HG03520 (cell line): ENCODE measurements at regions not wholly inside any gene's neighbourhood (a gene's known extent, or its start where the extent isn't known, plus 50 kb on each side); places are given as distances from the start of the nearest gene placed in this dataset.
A peak's percentile ranks its signal among the peaks of the same experiment; 100 is the strongest.

ENCODE experiments used
- ATAC-seq: cut with Tn5 transposase; IDR thresholded peaks from one replicate; pipeline ENCODE4 v1.9.1; 2021; ENCODE audit warnings: mild to moderate bottlenecking, moderate library complexity; ENCODE audit not compliant: unreplicated experiment

DNA sequence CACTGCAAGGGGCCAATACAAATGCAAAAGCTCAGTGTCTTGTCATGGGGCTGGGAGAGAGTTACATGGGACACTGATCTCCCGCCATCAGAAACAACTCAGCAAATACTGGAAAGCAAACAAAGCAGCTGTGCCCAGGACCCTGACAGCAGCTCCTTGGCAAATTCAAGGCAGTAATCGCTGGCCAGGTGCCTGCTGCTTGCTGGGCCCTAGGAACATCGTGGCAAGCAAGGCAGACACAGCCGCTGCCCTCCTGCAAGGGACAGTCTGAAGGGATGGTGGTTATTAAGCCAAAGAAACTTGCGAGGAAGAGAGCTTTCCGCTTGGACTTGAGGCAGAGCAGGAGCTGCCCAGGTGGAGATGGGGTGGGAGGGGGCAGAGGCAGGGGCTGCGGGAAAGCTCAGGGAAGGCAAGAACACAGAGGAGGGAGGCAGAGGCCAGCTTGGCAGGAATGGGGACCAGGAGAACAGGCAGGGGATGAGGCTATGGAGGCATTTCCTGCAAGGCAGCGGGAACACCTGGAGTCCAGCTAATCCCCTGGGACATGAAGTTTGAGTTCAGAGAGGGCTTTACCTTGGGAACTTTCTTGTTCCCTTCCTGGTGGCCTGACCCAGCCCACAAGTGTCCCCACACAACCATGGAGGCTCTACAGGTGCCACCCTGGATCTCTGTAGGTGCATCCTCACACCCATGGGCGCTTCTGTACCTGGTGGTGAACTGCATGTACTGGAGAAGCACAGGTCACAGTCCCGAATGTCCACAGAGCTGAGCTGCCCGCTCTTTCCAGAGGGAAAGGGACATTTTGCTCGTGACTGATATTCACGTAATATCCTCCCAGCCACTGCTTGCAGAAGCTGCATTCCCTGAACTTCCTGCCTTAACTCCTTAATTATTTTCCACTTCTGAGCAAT is 78.7 kb upstream of the ATP2B2 start:
- no peak for ATAC-seq

DNA sequence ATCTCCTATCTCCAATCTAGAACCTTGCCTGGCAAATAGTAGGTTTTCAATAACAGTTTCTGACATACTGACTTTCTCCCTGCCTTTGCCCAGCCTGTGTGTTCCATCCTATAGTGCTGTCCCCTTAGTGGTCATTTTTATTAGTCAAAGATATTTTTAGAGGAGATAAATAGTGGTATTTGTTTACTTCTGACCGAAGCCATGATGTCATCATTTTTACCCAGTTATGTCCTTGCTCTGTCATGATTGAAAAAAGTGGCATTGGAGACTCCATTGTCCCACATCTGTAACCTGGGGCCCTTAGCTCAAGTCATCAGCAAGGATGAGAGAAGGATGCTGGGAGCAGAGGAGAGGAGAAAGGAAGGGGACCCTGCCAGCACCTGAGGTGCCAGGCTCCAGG is 80.6 kb upstream of the ATP2B2 start:
- no peak for ATAC-seq

DNA sequence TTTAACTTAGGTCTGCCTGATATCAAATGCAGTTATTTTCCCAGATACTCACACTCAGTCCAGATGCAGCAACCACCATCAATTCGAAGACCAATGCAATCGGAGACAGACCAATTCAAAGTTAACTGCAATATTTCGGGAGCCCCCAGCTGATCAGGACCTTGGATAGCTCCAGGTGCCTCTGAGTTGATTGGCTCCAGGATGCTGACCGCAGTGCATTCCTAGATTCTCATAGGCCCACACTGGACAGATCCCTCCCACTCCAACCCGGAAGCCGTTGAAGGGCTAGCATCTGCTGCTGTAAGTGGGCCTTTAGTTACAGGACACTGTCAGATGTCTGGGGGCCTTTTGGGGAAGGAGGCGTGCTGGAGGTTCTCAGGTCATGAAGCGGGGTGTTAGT is 89.5 kb upstream of the ATP2B2 start:
- ATAC-seq, result no peak

DNA sequence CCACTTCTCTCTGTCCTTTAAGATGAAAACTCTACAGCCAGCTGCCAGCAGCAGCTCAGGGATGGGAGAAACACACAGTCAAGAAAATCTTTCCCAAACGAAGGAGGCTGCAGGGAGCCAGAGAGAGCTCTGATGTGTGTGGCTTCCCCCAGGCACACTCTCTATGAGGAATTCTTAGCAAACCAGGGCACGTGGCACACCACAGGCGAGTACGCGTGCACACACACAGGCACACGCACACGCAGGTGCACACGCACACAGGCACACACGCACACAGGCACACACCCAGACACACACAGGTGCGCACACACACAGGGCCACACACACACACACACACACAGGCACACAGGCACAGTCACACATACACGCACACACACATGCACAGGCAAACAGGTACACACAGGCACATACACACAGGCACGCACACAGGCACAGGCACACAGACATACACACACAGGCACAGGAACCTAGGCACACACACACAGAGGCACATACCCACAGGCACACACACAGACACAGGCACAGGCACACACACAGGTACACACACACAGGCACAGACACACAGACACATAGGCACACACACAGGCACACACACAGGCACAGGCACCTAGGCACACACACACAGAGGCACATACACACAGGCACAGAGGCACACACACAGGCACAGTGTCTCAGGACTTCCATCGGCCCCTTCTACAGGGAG is 91.5 kb upstream of the ATP2B2 start:
- ATAC-seq, result no peak

DNA sequence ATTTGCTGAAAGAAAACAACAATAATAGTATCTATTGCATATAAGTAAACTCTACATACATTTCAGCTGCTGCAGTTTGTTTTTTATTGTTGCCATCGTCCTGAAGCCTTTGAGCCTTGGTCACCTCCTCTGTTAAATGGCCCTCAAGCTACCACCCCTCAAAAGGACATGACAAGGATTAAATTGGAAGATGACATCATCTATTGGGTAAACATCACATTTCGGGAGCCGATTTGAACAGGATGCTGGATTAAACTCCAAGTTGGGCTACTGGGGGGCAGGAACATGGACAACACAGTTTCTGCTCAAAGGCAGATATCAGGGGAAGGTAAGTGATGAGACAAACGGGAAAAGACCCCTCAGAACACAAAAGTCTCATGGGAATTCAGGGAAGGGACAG is 92.3 kb upstream of the ATP2B2 start:
- ATAC-seq, result no peak

DNA sequence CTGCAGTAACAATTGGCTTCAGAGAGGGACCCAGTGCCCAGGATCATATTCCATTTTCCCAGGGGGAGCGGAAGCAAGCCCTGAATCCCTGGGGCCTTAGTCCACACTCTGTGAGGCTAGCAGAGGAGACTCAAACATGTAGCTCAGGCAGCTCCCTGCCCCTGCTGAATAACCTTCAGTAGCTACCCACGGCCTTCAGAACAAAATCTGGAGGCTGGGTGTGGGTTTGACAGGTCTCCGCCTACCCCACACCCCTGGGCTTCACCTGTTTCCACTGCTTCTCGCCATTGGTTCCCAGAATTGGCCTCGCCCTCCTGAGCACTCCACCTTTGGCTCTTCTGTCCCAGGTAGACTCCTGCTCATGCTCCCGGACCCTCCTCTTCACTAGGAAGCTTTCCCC is 93.6 kb upstream of the ATP2B2 start:
- ATAC-seq, result no peak

DNA sequence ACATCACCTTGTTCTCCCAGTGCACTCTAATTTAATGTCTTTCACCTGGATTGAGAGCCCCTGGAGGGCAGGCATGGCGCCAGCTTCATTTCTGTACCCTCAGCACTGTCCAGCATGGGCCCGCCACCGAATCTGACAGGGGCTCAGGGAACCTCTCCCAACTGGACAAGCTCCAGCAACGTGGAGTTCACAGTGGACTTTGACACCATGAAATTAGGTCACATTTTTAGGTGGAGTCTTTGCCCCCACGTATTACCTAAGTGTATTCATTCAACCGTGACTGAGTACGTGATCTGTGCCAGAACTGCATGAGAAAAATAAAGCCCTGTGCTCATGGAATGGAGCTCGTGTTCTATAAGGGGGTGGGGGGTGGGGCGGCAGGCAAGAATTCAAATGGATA is 94.1 kb upstream of the ATP2B2 start:
- ATAC-seq, result no peak

DNA sequence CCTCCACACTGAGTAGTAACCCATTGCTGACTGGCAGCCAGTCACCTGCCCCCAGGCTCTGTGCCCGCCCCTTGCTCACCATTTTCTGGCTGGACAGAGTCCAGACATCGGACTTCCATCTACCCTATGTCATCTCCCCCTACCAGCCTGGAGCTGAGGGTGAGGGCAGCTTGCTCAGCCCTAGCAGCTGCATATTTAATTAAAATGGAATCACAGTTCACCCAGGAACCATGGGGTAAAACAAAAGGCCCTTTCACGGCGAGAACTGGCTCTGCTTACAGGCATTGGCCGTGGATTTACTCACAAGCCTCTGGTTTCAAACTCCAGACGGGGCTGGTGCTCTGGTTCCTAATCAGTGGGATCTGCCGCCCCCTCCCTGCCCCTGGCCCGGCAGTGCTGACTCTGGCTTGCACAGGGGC is 94.9 kb upstream of the ATP2B2 start:
- ATAC-seq, result no peak

DNA sequence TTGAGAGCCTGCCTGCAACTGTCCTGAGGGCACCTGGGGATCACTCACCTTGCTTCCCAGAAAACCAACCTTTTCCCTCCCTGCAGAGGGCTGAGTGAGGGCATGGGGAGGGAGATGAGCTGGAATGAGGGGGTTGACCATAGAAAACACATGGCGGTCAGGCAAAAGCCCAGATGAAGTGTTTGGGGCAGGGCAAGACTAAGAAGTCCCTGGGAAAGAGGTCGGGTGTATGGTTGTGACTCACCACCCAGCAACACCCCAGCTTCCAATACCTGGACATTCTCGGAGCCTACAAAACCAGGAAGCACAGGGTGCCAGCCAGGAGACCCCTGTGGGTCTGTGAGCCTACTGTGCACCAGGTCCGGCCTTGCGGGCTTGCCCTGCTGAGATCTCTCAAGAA is 95.3 kb upstream of the ATP2B2 start:
- ATAC-seq, result no peak

DNA sequence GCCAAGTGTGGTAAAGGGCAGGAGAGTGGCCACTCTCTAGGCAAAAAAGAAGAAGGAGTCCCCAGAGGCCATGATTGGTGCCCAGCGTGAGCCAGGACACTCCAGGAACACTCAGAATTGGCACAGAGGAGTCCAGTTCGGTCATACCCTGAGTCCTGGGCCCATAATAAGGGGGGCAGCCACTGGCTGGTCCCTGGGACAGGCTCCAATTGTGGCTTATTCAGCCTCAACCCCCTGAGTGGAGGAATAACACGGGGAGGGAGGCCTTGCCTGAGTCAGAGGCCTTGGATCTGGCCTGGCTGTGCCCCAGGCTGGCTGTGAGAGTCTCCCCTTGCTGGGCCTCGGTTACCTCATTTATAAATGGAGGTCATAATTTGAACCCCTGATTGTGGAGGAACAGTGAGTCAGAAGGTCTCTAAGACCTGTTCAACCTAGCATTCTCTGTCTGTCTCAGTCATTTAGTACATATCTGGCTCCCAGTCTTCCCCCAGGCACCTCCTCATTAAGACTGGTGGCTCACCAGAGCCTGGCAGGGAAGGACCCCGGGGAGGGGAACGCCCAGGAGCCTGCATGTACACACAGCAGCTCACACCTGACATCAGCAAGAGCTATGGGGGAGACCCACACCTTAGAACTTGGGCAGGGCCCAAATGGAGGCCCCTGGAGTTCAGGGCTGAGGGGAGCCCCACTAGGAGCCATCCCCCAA is 95.9 kb upstream of the ATP2B2 start:
- no peak for ATAC-seq

DNA sequence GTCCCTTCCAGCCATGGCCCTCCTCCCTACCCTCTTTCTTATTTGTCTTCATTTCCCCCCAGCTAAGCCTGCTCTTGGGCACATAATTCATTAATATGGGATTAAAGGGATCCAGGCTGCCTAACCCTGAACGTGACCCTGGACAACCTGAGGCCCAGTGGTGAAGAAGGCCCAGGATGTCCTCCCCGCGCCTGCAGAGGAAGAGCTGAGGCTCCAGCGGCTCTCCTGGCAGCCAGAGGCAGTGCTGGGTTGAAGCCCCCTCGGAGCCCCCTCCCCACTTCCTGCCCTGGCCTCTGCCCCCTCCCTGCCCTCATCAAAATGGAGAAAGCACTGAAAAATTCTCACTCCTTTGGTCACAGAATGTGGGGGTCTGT is 96.5 kb upstream of the ATP2B2 start:
- ATAC-seq, result no peak

DNA sequence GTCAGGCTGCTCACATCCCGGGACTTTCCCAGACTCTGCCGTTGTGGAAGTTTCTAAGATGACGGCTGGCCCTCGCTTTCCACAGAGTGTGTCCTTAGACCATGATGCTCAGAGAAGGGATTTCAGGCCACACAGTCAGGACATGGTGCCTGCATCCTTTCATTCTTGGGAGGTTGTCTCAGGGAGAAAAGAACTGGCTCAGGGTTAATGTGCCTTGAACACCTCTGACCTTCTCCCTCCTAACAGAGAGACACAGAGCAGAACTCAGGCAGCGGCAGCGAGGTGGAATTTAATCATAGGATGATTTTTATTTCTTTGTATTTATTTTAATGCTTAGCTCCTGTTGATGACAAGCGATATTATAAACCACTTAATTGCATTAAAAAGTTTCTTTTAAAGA is 96.9 kb upstream of the ATP2B2 start:
- no peak for ATAC-seq

DNA sequence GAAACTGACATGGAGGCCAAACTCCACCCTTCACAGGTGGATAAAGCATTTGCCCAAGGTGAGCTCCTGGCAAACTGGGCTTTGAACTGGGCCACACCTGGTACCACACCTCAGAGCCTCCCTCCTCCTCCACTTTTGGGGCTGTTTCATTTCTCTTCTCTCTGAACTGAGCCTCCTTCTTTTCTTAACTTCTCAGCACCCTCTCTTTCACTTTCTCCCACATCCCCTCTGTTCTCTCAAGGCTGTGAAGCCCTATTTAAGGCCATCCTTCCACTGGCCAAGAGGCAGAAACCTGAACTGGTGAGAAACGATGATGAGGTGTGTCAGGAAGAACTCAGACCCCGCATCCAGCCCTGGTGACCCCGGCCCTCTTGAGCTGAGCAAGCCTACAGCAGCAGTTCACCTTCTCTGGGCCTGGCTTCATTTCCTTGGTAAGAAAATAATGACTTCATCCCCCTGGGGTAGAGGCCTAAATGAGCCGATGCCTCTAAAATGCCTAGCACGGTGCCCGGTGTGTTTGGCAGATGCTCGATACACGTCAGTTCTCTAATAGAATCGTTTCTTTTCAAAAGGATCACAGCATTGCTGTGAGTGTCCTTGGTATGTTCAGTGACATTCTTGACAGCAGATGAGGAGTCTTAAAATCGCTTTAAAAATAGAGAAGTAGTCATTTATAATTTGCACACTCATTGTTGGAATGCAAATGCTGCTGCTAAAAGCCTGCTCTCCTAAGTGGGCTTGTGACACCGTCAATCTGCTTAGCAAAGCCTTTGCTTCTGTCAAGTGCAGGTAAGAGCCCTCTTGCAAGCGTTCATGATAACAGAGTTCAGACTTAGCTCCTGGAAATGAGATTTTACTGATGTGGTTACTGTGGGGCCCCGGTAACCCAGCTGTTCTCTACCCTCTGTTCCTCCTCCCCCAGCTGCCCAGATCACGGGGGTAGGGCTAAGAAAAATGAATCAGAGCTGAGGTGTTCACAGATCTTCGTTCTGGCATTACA is 97.7 kb upstream of the ATP2B2 start:
- peak; percentile 50 for ATAC-seq

DNA sequence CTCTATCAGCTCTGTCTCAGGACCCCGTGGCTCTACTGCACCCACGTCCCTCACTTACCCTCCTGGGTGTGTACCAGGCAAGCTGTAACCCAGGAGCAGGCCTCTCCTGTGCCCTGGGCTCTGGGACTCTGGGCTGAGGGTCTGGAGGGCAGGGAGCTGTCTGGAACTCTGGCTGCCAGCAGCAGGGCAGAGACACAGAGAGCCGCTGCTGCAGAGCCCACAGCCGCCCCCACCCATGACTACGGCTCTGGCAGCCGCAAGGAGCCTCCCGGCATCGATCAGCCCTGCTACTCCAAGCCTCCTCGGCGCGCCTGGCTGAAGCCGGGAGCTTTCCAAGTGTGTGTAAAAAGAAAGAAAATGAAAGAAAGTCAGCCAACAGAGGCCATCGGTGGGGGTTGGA is 103.7 kb upstream of the ATP2B2 start:
- ATAC-seq, result no peak

DNA sequence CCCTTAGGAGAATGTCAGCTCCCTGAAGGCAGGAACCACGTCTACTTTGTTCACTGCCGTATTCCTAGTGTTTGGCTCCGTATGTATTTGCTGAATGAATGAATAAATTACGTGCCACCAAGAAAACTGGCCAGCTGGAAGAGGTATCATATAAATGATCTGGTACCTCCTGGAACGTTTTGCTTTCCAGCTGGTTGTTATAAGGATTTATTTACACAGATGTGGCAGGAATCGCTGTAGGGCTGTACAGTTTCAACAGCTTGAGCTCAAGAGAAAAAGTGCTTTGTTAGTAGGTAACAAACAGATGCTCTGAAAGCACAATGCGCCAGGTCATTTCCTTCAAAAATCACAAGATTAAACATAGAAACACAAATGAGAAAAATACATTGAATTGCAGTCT is 108.8 kb upstream of the ATP2B2 start:
- no peak for ATAC-seq

DNA sequence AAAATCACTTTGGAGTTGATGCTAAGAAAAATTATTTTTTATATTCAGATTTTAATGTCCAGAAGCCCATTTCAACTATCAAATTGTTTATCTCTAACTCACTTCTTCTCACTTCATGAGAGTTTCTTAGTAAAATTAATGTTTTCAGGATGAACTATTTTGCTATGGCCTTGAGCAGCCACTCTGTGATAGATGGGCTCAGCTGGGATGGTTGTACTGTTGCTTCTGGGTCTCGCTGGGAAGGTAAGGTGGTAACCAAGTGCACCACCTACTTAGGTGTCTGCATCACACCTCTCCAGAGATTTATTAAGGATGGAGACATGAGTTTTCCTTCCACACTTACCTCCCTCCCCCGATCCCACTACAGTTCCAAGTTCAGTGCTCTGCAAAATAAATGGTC is 110.3 kb upstream of the ATP2B2 start:
- ATAC-seq, result no peak

DNA sequence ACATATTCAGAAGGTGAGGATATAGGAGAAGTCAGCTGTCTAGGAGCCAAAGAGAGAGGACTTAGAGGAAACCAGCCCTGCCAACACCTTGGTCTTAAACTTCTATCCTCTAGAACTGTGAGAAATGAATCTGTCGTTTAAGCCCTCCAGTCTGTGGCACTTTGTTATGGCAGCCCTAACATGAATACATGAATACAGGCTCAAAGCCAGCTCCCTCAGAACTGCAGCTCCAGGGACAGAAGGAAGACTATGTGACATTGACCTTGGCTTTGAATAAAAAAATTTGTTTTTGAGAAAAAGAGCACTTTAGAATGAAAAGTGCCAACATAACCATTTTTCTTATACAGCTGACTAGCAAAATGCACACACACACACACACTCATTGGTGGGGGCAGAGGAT is 110.9 kb upstream of the ATP2B2 start:
- ATAC-seq, result no peak

DNA sequence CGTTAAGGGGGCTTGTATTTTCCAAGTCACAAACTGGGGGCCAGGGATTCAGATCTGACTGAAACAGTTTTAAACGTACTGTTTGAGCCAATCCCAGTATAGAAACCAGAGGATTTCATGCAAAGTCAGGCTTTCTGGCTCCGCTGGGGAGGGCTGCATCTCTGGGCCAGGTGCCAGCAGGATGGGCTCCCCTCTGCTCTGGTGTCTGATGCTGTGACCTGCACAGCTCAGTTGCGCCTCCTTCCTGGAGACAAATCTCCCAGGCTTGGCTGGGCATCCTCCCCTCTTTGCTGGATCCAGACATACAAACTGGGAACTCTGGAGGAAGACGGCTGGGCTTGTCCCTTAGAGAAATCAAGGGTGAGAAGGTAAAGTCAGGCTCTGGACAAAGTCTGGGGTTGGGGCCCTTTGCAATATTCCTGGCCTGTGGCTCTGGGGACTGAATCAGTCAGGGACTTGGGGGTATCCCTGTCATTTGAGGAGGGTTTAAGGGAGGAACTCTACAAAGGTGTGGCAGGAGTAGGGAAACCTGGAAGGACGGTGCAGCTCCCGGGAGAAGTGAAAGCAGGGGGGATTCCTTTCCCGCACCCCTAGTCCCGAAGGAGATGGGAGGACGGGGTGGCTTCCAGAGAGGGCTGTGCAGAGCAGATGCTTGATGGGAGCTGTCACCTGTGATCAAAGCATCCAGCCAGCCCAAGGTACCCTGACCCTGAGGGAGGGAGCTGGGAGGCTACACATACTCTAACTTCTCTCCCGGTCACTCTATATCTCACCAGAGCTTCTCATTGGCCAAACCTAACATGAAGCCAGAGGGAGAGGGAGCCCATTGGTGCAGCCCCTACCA is 114.8 kb upstream of the ATP2B2 start:
- ATAC-seq, result no peak

DNA sequence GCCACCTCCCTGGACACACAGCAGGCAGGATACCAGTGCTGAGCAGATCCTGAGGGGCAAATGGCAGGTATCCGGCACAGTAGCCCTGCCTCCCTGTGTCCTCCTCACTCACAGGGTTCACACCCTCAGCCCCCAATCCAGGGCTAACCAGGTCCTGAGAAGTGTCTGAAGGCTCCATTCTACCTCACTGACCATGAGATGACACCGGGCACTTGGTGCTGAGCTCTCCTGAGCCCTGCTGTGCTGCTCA is 115.4 kb upstream of the ATP2B2 start:
- no peak for ATAC-seq
